ENCODE measurements at regions not wholly inside any gene's neighbourhood (a gene's known extent, or its start where the extent isn't known, plus 50 kb on each side); places are given as distances from the start of the nearest gene placed in this dataset.
"Not testable (repeated sequence)": the region's sequence is repeated elsewhere in the genome, so short reads cannot be mapped to it uniquely, and the experiment has no call there.

DNA sequence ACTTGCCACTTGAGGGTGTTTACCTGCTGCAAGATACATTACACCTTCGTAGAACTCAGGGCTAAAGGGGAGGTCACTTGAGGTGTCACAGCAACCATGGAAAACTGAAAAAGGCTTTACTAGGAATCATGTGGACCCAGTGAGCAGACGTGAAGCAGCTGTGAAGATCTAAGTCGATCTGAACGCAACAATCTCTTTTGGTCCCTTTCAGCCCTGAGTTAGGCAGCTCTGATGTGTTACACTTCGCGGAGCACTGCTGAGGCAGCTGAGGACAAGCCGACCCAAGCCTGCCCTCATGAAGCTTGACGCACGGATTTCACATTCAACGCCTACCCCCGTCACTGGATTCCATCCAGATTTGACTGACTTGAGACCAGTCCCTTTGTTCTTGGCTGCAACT lies 75.8 kb upstream of the NPAS2 start:
- no peak for DNase-seq

DNA sequence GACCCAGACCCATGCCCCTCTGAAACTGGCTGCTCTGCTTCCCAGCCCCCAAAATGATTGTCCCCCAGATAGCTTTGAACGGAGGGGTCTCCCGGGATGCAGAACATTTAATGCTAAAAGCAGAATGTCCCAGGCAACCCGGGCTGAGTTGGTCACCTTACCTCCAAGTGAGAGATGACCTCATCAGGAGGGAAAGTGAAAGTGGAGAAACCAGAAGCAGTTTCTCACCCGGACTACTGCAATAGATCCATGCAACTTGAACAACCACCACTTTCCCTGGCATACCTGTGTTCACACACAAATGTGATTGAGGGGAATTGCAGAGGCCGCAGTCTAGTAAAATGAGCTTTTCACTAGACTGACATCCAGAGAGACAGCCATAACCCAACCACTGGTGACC lies 75.3 kb upstream of the NPAS2 start:
- DNase-seq = no peak

DNA sequence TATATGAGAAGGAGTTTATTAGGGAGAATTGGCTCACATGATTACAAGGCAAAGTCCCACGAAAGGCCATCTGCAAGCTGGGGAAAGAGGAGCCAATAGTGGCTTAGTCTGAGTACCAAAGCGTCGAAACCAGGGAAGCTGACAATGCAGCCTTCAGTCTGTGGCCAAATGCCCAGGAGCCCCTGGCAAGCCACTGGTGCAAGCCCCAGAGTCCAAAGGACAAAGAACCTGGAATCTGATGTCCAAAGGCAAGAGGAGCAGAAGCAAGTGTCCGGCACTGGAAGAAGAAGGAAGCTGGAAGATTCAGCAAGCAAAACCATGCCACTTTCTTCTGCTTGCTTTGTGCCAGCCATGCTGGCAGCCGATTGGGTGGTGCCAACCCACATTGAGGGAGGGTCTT lies 74.3 kb upstream of the NPAS2 start:
- DNase-seq = no peak

DNA sequence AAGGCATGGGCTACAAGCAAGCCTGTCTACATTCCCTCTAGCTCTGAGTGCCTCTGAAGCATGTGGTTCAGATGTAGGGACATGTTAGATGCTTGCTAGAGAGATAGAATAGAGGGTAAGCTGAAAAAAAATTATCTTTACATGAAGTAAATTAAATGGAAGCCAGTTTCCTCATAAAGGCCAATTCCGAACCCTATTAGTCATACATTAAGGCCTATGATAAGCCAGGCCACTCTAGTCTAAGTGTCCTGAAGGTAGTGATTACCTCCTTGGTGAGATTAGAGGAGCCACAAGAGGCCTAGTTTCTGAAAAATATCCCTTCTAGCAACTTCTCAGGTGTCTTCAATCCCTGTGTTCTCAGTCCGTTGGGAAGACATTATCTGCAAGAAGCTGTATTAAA lies 72.4 kb upstream of the NPAS2 start:
- no peak for DNase-seq

DNA sequence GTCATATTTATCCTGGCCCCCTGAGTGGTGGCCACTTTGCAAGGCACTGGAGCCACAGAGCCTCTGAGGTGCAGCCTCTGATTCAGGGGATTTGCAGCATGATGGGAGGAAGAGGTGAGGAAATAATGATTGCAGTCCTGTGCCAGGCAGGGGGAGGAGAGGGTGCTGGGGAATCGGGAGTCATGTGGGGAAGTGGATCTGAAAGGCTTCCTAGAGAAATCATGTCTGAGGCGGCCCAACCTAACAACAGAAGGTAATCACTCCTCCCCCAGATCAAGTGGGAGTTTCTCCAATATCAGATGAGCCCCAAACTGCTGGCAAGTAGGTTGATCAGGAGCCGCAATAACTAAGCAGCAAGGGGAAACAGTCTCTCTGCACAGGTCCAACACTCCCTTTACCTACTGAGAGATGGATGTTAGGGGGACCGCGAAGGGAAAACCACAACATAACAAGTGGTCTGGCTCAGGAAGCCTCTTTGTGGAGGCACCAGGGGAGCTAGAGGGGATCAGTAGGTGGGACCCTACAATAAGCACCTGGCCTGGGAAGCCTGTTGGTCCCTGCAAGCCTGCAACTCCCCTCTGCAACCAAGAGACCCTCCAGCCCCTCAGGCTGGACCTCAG lies 71.8 kb upstream of the NPAS2 start:
- no peak for DNase-seq

DNA sequence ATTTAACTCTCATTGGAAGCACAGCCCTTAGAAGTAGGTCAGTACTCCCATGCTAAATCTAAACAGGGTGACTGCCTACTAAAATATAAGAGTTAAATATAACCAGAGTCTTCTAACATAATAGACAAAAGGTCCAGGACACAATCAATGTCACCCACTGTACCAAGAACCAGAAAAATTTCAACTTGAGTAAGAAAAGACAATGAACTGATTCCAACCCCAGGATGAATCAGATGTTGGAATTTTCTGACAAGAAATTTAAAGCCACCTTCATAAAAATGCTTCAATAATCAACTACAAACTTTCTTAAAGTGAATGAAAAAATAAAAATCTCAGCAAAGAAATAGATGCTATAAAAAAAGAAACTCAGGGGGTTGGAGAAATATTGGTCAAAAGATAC lies 71.3 kb upstream of the NPAS2 start:
- DNase-seq = no peak

DNA sequence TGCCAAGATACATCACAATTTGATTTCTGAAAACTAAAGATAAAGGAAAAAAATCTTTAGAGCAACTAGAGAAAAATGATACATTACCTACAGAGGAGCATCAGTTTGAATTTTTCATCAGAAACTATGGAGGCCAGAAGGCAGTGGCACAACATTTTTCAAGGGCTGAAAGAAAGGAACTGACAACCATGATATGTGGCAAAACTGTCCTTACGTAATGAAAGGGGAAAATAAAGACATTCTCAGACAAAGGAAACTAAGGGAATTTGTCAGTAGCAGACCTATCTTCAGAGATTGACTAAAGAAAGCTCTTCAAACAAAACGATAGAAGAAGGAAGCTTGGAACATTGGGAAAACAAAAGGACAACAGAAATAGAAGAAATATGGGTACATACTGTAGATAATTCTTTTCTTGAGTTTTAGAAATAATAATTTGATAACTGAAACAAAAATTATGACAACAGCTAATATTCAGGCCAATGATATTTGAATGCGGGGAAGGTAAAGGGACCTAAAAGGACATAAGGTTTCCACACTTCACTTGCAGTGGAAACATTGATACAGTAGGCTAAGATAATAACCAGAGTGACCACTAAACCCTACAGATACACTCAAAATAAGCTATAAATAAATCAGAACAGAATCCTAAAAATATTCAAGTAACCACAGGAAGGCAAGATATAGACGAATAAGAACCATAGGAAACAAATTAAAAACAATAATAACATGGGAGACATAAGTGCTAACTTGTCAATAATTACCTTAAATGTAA lies 70.0 kb upstream of the NPAS2 start:
- DNase-seq = no peak

DNA sequence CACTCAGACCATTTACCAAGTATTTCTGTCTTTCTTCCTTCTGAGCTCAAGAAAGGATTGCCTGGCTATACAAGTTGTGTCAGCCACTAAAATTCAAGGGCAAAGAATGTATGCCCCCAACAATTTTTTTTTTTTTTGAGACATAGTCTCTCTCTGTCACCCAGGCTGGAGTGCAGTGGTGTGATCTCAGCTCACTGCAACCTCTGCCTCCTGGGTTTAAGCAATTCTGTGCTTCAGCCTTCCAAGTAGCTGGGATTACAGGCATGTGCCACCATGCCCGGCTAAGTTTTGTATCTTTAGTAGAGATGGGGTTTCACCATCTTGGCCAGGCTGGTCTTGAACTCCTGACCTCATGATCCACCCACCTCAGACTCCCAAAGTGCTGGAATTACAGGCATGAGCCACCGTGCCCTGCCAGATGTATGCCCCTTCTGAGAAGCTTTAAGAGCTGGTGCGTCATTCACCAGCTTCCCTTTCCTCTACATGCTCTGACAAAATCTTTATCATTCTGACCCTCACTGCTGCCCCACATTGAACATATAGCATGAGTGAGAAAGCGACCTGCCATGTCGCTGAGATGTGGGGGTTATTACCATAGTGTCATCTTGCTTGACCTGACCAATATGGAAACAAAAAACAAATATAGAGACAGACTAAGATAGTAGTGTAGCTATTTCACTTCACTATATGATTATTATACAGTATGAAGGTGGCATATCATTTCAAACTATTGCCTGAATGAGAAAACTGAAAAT lies 67.9 kb upstream of the NPAS2 start:
- DNase-seq = not testable (repeated sequence)

DNA sequence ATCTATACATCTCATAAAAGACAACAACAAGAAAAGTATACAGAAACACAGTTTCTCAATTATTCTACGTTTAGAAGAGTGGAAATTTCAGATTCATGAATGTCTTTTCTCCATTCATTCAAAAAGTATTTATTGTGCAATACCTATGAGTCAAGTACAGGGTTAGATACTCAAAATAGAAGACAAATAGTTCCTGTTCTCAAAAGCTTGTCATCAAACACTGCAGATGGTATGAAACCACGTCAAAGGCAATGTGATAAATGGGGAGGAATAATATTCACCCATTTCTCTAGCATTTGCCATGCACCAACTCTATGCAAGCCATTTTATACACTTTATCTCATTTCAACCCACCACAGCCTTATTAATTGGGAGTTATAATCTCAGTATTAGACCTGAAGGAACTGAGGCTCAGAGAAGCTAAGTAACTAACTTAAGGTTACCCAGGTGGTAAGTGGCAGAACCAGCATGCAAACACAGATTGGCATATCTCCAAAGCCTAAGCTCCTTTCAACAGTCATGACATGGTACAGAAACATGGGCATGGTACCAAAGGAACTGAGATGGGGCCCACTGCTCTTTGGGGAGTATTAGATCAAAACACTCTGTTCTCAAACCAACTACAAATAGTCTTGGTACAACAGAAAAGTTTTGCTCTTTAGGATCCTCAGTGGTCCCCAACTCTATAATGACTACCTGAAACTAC lies 67.2 kb upstream of the NPAS2 start:
- no peak for DNase-seq

DNA sequence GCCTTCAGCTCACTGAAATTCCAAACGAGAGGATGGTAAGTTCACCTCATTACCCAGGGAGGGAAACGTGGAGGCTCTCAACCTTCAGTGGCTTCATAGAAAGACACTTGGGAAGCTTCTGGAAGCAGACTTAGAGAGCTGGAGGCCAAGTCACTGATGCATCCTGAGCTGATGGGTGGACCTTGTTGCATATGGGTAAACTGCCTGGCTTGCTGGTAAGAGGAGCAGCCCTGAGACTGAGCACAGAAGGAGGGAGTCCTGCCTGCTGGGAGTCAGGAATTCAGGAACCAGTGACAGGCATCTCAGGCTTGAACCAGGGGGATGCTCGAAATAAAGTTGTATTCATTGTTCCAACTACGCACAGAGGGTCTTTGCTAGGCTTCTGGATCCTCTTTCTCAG lies 66.5 kb upstream of the NPAS2 start:
- DNase-seq = no peak

DNA sequence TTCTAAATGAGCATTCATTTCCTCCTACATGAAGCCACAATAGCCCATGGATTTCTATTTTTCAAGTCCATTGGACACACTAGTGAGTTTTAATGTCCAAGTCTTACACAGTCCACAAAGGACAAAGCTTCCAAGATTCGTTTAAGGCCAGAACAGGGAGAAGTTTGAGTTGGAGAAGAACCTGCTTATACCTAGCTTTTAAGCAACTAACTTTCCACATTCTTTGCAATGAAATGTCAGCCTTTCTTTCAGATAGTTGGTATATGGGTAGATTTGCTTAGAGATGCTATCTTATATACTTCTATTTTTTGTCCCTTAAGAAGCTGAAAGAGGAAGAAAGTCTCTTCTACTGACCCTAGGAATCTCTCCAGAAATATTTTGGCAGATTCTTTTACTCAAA lies 66.1 kb upstream of the NPAS2 start:
- no peak for DNase-seq

DNA sequence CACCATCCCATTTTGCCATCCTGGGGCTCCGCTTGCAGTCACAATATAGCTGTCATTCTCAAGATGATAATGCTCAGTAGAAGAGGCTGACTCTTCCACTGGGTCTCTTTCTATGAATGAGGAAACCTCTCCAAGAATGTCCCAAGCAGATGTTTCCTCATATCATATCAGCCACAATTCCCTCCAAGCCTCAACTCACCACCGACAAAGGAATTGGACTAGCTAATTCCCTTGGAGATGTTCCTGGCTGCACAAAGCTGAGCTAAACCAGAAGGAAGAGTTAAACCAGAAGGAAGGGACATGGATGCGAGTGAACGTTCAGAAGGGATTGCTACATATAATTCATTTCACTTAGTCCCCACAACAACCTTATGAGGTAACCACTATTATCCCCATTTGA lies 65.0 kb upstream of the NPAS2 start:
- no peak for DNase-seq

DNA sequence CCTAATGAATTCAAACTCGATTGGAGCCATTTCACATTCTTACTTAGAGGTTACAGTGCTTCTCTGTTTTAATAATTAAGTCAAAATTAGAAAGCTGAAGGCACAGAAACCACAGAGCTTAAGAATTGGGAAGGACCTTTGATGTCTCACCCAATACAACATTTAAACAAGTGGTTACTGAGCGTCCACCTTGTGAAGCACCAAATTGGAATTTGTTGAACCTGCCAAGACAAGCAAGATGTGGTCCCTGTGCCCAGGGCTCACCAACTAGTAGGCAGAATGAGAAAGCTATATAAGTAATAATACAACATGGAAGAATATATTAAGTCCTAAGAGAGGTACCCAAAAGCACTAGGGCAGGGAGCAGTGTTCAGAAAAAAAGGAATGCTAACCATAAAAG lies 64.5 kb upstream of the NPAS2 start:
- no peak for DNase-seq

DNA sequence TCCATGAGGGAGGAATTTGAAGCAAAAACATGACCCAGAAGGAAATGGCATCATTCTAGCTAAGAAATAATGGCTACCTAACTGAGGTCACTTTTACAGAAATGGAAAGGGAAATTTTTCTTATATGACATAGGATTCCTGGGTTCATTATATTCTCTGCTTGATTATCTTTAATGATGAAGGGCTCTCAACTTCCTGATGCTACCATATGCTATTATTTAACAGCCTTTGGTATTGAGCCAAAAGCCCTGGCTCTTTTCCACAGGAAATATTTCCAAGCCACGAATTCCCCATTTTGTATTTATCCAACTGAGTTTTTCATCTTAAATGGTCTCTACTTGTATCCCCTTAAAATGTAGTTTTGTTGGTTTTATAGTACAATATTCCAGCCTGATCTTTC lies 63.2 kb upstream of the NPAS2 start:
- no peak for DNase-seq

DNA sequence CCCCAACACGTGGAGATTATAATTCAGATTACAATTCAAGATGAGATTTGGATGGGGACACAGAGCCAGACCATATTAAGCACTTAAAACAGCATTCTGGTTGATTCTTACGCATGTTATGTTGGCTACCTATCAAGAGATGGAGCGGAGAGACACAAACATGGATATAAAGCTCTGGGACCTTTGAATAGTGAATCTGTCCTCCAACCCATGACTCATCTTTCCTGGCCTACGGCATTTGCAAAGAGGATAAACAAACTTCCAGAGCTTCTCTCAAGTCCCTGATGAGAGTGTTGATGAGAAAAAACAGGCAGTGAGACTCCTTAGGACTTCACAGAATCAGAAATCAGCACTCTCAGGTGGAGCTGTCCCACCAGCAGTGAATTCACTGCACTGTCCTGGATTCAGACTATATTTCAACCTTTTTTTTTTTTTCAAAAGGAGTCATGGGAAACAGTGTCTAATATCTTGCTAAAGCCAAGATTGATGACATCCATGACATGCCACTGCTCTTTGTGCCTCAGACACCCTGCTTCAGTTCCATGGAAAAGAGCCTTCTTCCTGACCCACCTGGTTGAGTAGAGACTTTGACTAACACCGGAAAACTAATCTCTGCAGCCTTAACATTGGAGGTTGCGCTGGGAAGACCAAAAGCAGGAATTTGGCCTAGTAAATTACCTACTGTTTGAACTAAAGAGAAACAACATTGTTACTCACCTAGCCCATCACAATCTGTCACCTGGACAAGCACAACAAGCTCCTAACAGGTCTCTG lies 62.1 kb upstream of the NPAS2 start:
- no peak for DNase-seq

DNA sequence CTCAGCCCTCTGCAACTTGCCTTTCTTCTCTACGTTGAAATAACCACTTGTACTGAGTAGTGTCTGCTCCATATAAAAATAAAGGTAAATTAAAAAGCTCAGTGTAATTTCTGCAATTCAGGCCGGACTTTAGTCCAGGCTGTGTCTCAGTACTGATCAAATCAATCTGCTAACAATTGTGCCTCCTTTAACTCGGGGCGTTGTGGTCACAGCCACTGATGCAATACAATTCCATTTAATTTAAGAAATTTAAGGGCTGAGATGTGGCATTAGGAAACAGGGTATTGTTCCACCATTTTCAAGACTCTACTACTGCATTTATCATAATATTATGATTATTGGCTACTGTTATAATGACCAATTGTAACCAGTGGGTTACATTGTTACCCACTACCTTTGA lies 60.0 kb upstream of the NPAS2 start:
- no peak for DNase-seq

DNA sequence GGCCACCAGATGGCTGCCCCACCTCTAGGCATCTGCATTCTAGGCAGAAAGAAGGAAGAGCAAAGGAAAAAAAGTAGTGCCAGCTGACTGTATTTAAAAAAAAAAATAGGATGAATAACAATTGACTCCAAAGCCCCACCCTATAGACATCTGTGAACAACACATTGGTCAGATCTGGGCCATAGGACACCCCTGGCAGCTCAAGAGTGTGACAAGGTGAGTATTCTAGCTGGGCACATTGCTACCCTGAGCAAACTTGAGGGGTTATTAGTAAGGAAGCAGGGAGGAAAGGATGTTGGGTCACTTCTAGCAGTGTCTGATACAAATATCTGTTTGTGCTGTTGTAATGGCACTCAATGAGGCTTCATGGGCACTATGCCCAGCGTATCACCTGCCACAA lies 58.6 kb upstream of the NPAS2 start:
- DNase-seq = no peak

DNA sequence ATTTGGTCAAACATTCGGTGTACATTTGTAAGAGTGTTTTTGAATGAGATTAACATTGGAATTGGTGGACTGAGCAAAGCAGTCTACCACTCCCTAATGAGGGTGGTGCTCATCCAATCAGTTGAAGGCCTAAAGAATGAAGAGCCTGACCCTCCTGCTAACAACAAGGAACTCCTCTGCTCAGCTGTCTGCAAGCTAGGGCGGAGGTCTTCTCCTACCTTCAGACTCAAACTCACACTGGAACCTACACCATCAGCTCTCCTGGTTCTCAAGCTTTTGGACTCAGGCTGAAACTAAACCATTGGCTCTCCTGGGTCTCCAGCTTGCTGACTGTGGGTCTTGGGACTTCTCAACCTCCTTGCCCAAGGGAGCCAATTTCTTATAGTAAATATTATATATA lies 55.5 kb upstream of the NPAS2 start:
- no peak for DNase-seq

DNA sequence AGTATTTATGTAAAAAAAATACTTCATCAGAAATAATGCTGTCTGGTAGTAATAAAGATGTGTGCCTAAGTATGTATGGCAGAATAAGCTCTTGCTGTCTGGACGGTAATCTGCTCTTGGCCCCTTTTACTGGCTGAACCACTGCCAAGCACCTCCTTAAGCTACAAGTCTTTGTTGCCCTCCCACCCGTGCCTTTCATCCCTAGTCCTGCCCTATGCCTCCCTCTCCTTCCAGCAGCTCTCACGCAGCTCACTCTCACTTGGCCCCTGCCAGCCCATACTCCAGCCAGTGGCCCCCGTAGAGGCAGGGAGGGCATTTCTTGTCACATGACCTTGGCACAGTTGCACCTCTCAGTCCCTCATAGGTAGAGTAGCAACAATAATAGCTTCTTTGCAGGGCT lies 54.5 kb upstream of the NPAS2 start:
- DNase-seq = no peak

DNA sequence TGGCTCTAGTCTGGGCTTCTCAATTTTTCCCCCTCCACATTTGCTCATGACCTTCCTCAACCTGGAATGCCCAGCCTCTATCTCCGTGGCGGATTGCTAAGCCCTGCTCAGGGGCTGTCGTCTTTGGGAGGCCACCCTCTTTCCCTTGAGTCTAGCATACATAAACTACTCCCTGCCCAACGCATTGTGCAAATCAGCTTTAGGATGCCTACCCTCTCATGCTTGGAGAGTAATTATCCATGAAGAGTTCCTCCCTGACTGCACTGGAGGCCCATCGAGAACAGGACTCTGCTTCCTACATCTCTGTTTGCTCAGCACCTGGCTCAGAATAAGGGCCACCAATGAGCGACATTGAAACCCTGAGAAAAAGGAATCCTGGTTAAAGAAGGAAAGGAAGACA lies 53.7 kb upstream of the NPAS2 start:
- no peak for DNase-seq

DNA sequence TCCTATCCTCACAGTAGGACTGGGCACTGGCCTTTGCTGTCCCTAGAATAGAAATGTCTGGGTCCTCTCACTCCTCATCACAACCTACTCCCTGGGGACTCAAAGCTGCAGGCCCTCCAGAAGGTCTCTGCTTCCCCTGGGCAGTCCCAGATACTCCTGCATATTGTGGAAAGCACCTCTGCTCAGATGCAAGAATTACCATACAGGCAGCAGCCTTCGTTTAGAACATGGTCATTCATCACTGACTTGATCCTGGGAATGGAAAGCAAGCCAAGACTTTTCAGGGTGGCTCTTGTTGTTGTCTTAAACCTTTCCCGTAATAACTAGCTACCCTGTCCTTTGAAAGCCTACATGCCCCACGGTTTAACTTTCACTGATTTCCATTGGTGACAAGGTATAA lies 53.1 kb upstream of the NPAS2 start:
- no peak for DNase-seq

DNA sequence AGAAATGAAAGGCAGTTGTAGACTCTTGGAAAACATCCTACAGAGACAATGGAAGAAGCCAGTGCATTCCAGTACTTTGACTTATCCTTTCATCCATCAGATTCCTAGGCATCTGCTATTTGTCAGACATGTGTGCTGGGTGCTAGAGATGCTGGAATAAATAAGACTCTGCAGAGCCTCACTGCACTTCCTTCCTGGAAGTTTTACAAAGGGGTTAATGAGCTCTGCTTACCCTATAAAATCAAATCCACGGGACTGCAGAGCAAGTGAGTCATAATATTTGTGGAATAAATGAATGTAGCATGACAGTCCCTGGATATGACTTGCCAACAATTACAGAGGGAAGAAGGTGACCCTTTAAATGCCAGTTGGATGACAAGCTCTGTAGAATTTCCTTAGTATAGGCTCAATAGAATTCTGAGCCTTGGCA lies 52.7 kb upstream of the NPAS2 start:
- DNase-seq = no peak
